GOT3 (cell line): ENCODE measurements at regions not wholly inside any gene's neighbourhood (a gene's known extent, or its start where the extent isn't known, plus 50 kb on each side); places are given as distances from the start of the nearest gene placed in this dataset.

Source experiments
- DNase-seq: peaks from one replicate; lab custom pipeline; 2025; ENCODE audit warnings: mixed read lengths; lab: John Stamatoyannopoulos, UW

DNA sequence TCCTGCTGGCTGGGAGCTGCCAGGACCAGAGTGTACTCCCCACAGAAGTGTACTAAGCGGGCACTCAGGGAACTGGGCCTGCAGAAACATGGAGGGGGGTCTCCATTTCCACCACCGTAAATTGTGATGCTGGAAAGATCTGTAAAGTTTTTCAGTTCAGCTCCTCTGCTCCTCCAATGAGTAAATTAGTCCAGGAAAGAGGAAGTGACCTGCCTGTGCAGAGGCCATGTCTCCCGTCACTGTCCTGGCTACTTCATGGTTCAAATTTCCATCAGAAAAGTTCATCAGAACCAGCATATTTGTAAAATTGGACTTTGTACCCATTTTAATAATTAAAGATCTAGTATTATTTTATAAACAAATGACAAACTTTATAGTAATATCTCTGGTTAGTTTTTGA is 226.7 kb upstream of the THBS1 start:
- no peak for DNase-seq

DNA sequence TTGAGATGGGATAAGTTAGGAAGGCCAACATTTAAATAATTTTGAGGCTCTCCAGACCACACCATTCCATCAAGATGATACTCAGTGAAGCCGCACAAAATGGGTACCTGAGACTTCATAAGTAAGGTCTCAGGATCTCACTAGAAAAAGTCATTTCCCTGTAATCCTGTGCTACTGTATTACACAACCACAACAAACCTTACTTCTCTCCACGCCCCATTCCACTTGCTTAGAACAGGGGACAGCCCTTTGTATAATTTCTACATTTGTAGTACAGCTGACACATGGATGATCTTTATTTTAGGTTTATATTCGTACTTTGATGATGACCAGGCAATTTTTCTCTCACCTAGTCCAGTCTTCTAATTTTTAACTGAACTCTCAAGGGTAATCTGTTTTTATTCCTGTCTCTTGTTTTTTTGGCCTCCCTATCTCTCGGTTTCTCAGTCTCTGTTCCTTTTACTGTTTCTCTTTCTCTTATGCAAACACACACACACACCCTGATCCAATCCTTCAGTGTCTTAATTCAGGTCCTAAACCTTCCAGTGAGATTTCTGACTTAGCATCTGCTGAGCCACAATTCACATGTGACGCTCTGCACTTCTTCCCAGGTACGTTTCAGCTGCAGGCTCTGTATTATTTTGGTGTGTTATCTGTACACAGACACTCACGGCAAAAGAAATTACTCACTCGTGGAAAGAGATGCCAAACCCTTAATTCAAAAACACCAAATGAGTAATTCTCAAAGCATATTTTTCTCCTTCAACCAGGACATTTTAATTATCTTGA is 223.2 kb upstream of the THBS1 start:
- no peak for DNase-seq

GRCh38 chr15:39358441-39359041 is 222.3 kb upstream of the THBS1 start:
- DNase-seq = no peak

DNA sequence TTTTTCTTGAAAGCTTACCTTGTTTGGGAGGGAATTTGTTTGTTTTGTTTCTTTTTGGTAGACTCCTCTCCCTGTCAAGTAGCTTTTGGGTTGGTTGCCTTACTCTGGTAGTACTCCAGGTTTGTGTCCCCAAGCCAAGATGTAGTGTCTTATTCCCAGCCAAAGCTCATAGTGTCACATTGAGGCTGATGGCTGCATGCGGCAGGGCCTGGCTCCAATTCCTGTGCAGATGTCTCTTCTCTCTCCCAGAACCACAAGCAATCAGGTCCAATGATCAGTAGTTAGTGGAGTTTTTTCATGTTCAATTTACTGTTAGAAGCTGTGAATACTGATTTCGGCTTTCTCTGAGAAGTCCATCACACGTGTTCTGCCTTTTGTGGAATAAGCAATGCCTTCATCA is 221.1 kb upstream of the THBS1 start:
- no peak for DNase-seq

GRCh38 chr15:39360452-39360851 is 220.4 kb upstream of the THBS1 start:
- no peak for DNase-seq

- no peak for DNase-seq
These were observed 219.4 kb upstream of the THBS1 start for GRCh38 chr15:39361497-39361896.

DNA sequence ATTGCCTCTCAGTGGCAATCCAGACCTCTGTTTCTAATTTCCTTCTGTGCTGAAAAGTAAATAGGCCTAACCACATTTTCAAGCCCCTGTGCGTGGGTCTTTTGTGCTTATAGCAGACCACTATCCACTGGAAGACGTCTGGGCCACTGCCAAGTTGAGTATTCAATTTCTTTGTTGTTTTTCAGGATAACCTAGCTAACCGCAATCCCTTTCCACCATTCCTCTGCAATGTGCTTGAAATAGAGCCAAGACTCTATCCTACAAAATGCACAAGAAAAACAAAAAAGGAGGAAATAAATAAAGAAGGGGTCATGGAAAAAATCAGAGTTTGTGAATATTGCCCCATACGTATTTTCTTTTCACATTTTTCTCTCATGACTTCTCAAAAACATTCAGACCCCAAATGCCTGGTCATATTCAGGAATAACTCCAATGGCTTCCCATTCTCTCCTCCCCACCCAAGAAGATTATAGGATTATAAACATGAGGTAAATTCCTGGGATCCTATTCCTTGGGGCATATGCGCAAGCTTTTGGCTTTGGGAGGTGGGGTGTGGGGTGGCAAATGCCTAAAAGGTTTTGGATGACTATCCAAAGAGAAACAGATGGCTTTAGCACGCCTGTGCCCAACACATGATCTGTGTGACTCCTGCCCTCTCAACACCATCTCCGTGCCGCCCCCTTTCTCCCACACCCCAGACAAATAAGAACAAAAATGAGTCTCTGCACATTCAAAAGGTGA is 217.9 kb upstream of the THBS1 start:
- DNase-seq = no peak

DNA sequence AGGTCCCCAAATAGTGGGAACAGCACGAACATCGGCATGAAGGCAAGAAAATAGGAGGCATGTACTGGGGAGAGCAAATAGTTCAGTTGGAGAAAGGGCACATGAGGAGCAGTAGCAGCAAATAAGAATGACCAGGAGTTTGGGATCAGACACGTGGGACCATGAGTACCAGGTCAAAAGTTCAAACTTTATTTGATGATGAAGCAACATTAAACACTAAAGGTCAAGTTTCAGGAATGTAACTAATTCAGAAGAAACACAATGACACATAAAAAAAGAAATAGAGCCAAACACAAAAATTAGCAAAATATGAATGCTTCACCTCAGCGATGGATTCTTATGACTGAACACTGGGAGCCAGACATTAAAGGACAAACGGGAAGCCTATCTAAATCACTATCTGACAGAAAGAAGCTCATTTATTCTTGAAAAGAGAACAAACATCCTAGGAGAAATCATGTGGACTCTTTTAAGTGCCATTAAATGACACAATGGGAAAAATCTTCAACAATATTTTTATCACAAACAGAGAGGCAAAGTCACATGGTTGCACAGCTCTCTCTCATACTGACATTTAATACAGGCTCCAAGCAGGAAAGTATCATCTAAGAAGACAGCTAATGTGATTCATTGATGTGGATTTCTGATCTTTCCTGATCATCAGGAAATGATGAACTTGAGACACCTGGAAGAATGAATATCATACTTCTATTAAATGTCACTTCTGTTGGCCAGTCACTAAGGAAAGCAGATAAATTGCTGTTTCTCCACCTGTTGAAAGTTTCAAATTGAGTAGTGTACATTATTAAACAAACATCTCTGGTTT is 216.9 kb upstream of the THBS1 start:
- DNase-seq = no peak

GRCh38 chr15:39364721-39365120 is 216.2 kb upstream of the THBS1 start:
- no peak for DNase-seq

DNA sequence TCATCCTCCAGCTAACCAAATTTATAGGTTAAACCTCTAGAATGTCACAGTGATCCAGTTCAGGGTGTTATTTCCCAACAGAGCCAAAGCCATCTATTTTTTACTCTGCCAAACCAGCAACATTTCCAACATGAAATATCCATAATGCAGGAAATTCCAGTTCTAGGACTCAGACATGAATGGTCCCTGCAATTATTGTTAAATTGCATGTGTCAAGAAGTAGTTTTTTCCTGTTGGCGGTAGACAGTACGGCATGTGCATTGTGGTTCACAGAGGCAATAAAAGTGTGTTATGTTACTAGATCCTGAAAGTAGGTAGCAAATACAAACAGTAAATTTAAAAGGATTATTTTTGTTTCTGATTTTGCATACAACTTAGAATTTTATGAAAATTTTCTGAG is 215.7 kb upstream of the THBS1 start:
- no peak for DNase-seq

- DNase-seq = no peak
These were observed 215.0 kb upstream of the THBS1 start for GRCh38 chr15:39365873-39366272.

DNA sequence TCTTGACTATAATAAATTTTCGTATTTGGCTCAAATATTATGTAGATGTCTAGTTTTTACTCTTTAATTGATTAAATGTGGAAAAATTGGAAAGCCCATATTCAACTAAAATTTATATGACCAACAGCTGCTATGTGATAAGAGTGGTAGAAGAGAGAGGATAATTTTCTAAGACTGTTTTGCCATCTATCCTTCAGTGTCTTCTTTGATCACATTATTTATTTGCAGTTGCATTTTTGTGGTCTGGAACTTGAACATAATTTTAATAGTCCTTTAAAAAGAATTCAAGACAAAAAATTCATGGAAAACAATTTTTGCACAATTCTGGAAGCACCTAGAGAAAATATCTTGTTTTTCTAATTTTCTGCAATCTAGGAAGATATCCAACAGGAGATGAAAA is 213.3 kb upstream of the THBS1 start:
- DNase-seq = no peak

GRCh38 chr15:39369768-39370167 is 211.1 kb upstream of the THBS1 start:
- DNase-seq = no peak

DNA sequence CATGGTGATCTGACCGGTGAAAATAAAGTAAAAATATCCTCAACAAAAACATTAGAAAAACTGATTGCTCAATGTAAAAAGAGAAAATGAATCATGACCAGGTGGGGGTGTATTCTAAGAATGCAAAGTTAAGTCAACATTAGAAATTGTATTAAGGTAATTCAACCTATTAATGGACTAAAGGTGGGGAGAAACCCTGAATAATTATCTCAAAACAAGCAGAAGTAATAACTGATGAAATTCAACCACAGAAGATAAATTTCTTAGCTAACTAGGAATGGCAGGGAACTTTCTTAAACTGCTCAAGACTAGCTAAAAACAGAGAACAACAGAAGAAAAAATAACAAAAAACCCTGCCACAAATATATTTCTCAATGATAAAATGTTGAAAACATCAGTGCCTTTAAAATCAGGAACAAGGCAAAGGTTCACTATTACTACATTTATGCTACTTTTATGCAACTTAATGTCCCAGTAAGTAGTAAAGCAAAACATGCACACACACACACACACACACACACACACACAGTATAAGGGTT is 204.4 kb upstream of the THBS1 start:
- no peak for DNase-seq

- DNase-seq = no peak
These were observed 199.4 kb upstream of the THBS1 start for GRCh38 chr15:39381517-39381916.

DNA sequence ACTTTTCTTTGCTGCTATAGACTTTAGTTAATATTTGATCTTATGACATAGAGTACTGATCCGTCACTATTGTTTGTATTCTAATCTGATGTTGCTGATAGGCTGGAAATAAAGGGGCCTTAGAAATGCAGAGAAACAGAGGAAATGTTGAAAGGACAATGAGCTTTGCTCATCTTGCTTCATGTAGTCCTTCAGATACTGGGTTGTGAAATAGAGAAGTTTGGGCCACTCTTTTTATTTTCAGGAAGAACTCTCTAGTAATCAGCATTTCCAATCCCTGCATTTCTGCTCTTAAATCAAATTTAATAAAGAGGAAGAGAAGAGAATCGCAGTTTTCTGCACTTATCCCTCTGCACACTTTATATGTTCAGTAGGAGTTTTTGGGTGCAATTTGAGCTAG is 192.8 kb upstream of the THBS1 start:
- DNase-seq = no peak

DNA sequence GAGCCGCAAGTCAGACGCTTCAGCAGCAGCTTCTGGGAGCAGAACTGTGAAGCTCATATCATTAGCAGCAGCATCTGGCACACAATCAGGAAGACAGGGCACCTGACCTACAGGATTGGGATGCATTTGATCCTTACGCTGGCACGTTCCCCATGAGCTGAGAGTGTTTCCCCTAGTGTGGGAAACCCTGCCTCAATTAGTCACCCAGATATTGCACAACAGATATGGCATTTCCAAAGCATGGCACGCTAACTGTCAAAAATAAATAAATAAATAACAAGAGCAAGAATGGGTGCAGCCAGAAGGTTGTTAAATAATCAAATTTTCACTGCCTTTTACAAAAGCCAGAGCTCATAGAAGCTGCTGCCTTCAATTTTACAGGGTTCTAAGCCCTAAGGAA is 189.6 kb upstream of the THBS1 start:
- DNase-seq = no peak

GRCh38 chr15:39392469-39393047 is 188.3 kb upstream of the THBS1 start:
- no peak for DNase-seq

- no peak for DNase-seq
These were observed 187.1 kb upstream of the THBS1 start for GRCh38 chr15:39393575-39394335.

- DNase-seq = no peak
These were observed 186.4 kb upstream of the THBS1 start for GRCh38 chr15:39394496-39394895.
